Stimulated activated CD4-positive, alpha-beta T cell treated with anti-CD3 and anti-CD28 coated beads, Interleukin-12 subunit alpha, Interleukin-12 subunit beta, amount 100 ng/mL, for 48 hours (primary cell): ENCODE measurements at regions not wholly inside any gene's neighbourhood (a gene's known extent, or its start where the extent isn't known, plus 50 kb on each side); places are given as distances from the start of the nearest gene placed in this dataset.

ENCODE experiments used
- DNase-seq, 3 donors: peaks; one replicate each; pipeline ENCODE4 v3.0.0-alpha.2; 2020; ENCODE audit warnings: low read depth in 2 of 3, low spot score in 1 of 3

DNA sequence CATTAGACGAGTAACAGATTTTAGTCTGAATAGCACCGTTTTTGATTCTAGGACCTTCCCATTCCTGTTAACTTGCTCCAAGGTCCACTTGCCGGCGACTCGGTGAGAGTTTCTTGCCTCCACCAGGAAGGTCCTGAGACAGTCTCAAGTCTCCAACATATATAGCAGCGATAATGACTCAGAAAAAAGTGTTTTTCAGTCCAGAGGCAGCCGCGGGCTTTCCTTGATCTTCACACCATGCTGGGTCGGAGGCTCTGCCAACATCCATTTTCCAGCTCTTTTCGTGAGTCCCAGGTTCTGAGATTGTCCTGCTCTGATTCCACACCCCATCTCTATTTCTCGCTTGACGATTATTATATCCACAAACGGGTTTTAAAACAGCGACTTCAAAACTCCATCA is 170.5 kb downstream of the GPX5 start:
- no peak for DNase-seq

GRCh38 chr6:28696682-28697081 is 171.0 kb downstream of the GPX5 start:
- no peak for DNase-seq

- DNase-seq = no peak
These were observed 182.0 kb downstream of the GPX5 start for GRCh38 chr6:28707387-28708282.

- DNase-seq = no peak
These were observed 184.0 kb downstream of the GPX5 start for GRCh38 chr6:28709478-28710349.

GRCh38 chr6:28710466-28711191 is 184.9 kb downstream of the GPX5 start:
- DNase-seq = peak in 2 of 3 donors; percentile 36 to 38

DNA sequence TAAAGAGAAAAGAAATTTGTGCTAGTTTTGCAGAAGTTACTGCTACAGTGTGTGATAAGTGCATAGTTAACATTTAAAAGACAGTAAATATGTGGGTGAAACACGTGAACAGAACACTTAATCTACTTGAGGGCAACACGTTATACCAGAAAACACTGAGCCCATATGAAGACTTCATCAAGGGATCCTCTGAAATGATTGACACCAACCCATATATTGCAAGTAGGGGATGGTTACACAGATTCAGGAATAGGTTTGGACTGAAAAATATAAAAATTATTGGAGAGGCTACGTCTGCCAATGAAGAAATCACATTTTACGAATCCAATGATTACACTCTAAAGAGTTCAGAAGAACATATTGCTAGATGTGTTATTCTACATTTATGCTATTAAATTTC is 185.6 kb downstream of the GPX5 start:
- no peak for DNase-seq

GRCh38 chr6:28711788-28712341 is 186.2 kb downstream of the GPX5 start:
- no peak for DNase-seq

DNA sequence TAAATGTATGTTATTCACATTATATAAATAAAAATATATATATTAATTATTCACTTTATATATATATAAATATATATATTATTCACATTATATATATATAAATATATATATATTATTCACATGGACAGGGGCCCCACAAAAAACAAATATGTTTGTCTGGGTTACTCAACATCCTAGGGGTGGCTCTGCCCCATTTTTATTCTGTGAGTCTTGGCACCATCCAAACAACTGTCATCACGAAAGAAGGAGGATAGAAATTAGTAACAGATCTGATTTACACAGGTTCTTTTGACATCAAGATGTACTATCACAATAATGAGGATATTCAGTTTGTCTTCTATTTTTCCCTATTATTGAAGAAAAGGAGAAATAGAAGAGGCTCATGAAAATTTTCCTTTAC is 187.3 kb downstream of the GPX5 start:
- DNase-seq = no peak

DNA sequence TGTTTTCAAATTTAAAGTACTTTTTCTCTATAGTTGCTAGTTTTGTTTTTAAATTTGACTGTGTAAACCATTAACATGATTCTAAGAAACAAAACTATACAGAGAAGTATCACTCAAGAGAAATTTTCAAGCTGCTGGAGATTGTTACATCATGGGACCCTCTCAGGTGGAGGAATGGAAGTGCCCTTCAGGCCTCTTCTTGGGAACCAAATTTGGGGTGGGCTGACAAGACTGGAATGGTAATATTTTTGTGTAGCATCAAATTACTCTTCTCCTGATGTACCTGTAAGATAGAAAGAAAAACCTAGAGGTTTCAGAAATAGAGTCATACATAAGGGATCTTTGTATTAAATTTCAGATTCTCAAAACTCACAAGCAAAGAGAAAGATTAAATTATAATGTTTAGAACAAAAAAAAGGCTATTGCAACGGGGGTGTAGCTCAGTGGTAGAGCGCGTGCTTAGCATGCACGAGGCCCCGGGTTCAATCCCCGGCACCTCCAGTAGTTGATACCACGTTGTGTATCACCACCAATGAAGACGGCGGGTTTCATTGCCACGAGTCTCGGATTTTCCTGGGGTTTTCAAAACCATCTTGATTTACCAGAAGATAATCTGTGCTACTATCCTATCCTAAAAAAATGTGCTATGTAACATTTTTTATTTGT is 193.7 kb downstream of the GPX5 start:
- DNase-seq = peak in 2 of 3 donors; percentile 33 to 36

DNA sequence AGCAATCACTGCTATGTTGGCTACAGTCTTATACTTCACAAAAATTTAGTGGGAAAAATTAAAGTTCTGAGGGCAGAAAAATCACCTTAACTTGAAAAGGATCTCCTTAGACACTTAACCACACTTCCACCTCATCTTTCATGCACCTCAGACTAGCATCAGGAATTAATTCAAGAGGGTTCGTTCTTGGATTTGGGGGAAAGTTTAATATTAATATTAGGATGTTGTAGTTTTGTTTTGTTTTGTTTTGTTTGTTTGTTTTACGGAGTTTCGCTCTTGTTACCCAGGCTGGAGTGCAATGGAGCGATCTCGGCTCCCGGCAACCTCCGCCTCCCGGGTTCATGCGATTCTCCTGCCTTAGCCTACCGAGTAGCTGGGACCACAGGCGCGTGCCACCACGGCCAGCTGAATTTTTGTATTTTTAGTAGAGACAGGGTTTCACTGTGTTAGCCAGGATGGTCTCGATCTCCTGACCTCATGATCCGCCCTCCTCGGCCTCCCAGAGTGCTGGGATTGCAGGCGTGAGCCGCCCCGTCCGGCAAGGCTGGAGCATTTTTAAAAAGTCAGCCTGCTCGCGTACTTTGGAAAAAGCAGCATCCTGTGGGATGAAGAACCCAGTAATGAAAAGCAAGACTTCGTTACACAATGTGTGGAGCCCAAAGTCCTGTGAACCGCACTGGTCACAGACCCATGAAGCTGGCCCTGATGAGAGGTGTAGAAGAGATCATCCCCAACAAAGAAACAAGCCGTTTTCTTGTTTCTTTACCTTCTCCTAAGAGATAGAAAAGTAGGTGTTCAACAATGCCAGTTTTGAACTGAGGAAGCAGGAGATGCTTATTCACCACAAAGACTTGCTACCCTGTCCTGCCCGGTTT is 194.9 kb downstream of the GPX5 start:
- no peak for DNase-seq

GRCh38 chr6:28721372-28721771 is 195.7 kb downstream of the GPX5 start:
- DNase-seq = no peak

DNA sequence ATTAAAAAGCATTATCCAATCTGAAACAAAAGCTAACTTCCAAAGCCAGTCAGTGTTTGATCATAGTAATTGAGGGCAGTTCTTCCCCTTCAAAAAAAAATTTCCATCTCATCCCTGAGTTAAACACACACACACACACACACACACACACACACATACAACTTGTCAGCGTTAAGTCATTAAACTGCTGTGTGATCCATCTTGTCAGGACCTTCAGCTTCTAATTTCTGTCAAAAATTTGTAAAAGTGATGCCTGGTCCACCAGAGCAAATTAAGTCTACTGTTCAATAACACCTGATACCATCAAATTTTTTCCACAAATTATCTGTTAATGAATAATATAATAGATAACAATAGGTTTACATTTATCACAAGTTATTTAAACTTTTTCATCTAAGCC is 198.7 kb downstream of the GPX5 start:
- DNase-seq = no peak

DNA sequence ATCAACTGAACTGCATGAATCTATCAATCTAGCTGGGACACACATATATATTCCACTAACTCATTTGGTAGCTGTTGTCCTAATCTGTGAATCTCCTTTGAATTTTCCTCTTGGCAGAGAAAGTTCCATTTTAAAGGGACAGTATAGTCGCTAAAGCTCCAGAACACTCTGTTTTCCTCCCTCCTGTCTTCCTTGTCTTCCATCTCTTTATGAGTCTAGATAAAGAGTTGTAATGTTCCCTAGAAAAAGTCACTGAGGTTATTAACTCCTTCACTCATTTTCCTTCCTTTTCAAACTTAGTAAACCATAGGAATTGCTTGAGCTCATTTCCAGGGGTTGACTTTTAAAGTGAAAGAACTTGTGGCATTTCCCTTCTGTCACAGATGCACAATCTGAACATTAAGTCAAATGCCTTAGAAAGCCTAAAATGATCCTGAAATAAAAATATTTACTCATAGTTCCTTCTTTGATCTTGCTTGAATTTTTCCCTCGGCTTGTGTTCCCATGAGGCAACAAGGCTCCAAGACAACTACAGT is 198.4 kb downstream of the TRIM27 start:
- DNase-seq = no peak

- no peak for DNase-seq
These were observed 197.9 kb downstream of the TRIM27 start for GRCh38 chr6:28725890-28726348.

DNA sequence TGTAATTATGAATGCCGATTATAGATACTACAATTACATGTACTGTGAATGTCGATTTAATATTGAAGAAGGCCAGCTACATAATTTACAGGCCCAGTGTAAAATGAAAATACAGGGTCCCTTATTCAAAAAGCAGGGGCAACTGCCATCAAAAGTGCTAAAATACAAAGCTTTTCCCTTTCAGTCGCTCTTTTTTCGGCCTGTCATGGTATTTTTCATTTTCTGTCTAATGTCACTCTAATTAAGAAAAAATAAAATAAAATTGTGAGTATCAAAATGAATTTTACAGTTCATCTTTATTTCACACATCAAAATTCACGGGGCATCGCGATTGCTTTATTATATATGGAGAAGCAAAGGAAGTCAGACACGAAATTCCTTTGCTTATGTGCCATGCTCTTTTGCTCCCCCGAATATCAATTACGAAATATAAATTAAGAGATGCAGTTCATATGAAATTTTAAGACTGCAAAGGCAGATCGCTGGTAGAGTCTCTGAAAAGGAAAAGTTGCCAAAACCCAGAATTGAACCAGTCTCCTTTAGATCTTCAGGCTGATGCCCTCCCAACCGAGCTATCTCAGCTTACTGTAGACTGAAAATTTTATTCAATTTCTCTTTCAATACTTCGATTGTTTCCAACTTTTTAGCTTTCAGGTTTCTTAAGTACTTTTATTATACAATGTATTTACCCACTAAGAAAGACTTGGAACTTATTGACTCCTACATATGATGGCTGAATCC is 197.0 kb downstream of the TRIM27 start:
- no peak for DNase-seq

DNA sequence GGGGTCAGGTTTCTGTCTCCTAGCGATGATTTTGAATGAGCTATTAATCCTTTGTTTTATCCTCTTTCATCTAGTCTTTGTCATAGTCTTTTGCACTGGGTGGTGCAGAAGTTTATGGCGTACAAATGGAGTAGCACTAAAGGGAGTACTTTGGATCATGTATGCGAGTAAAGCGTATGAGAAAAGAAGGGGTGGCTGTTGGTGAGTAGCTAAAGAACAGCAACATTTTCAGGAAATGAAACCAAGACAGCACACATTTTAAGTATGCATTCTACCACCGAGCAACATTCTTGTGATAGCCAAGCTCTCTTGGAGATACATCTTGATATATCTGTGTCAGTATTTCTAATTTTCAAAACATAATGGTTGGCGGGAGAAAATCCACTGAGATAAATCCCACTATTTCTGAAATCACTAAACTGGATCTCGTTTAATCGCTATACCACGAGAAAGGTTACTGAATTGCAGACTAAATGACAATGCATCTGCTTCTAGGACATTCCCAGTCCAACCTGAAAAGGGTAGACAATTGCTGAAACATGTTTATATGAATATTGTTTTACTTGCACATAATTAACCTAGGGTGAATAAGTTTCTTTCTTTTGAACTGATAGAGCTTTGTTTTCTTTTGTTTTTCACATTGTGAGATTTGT is 196.1 kb downstream of the TRIM27 start:
- no peak for DNase-seq

- no peak for DNase-seq
These were observed 194.0 kb downstream of the TRIM27 start for GRCh38 chr6:28729501-28730402.
